Testis (tissue), 2 donors: ENCODE measurements at regions not wholly inside any gene's neighbourhood (a gene's known extent, or its start where the extent isn't known, plus 50 kb on each side); places are given as distances from the start of the nearest gene placed in this dataset.

Experiments
- DNase-seq: peaks from one replicate; pipeline ENCODE4 v3.0.0-alpha.2; 2019
- H3K27ac ChIP-seq, 2 donors: fragments of 200-600 bp; sonication (generic); one replicate each; pipeline ENCODE4 v1.5.1; 2019
- H3K27me3 ChIP-seq: fragments of 200-600 bp; sonication (generic); one replicate; pipeline ENCODE4 v1.5.1; 2019
- H3K36me3 ChIP-seq: fragments of 200-600 bp; sonication (generic); one replicate; pipeline ENCODE4 v1.5.1; 2017; ENCODE audit warnings: low read depth; ENCODE audit errors: missing control alignments
- H3K4me1 ChIP-seq: fragments of 200-600 bp; sonication (generic); one replicate; pipeline ENCODE4 v1.5.1; 2019
- H3K4me3 ChIP-seq, 2 donors: fragments of 200-600 bp; sonication (generic); one replicate each; pipeline ENCODE4 v1.5.1; 2017 to 2019
- H3K9me3 ChIP-seq: fragments of 200-600 bp; sonication (generic); one replicate; pipeline ENCODE4 v1.5.1; 2017
- CTCF ChIP-seq, 3 experiments: fragments of 450-650 bp in 2 of 3; fragments of 200-600 bp in 1 of 3; sonication (generic) in 1 of 3; IDR thresholded peaks; one replicate each; pipeline ENCODE4 v1.5.1; 2016 to 2019; ENCODE audit warnings: antibody characterized with exemption in 3 of 3, mild to moderate bottlenecking in 2 of 3, moderate library complexity in 1 of 3
- POLR2A ChIP-seq: fragments of 450-650 bp; IDR thresholded peaks from one replicate; pipeline ENCODE4 v1.6.1; 2017; ENCODE audit warnings: antibody characterized with exemption, mild to moderate bottlenecking, moderate library complexity
- WGBS, 2 donors: methylation state at CpG; one replicate each; pipeline ENCODE4 v1.1.5; 2018; 5-methylcytosine and 5-hydroxymethylcytosine counted together
- intact Hi-C: fragments of 100-400 bp; cut with DNase I; formaldehyde crosslinking; loops from one replicate; pipeline ENCODE4 v1.15.1; 2023; ENCODE audit warnings: low total_unique reads

- TF ChIP-seq CTCF (IDR thresholded peaks at IDR 0.05) (no peak), POLR2A (no peak)
- intact Hi-C loops, result no loop called here
- DNase-seq, result peak; percentile 54
- Histone ChIP-seq H3K9me3 (no peaks in the 10 kb centered on the region), H3K27me3 (no peaks in the 10 kb centered on the region), H3K27ac (peak overlapping the region; percentile 14 to 47), H3K4me3 (no peak overlapping the region), H3K36me3 (no peaks in the 10 kb centered on the region), H3K4me1 (peaks cover 6% of the 10 kb centered on the region)
- 33 to 35% methylated on average over 14 of the region's 14 CpGs for WGBS, 2 donors
Observed at GRCh38 chr13:33611121-33611805, 206.7 kb upstream of the RFC3 start.

GRCh38 chr13:33612641-33613638, 205.0 kb upstream of the RFC3 start:
- H3K9me3 ChIP-seq, result no peaks in the 10 kb centered on the region
- no peaks in the 10 kb centered on the region for H3K36me3 ChIP-seq
- 90 to 93% methylated on average over 4 of the region's 4 CpGs for whole genome bisulfite sequencing, 2 donors
- peaks cover 6% of the 10 kb centered on the region for H3K4me1 ChIP-seq
- no peak for TF ChIP-seq POLR2A
- no peak for TF ChIP-seq CTCF (IDR thresholded peaks at IDR 0.05)
- no peak overlapping the region for H3K4me3 ChIP-seq
- no peak overlapping the region for H3K27ac ChIP-seq
- intact Hi-C loops, result no loop called here
- no peak for DNase-seq
- no peaks in the 10 kb centered on the region for H3K27me3 ChIP-seq

GRCh38 chr13:33615436-33615835, 202.5 kb upstream of the RFC3 start:
- no peaks in the 10 kb centered on the region for H3K27me3 ChIP-seq
- no peaks in the 10 kb centered on the region for H3K9me3 ChIP-seq
- H3K36me3 ChIP-seq, result no peaks in the 10 kb centered on the region
- no peak overlapping the region for H3K27ac ChIP-seq
- no peak overlapping the region for H3K4me3 ChIP-seq
- 68 to 83% methylated on average over 2 of the region's 2 CpGs for WGBS, 2 donors
- no peak for DNase-seq
- H3K4me1 ChIP-seq, result peaks cover 6% of the 10 kb centered on the region
- intact Hi-C loops, result no loop called here
- TF ChIP-seq CTCF (IDR thresholded peaks at IDR 0.05), result no peak
- TF ChIP-seq POLR2A, result no peak

- intact Hi-C loops, result no loop called here
- Histone ChIP-seq H3K27ac (no peak overlapping the region), H3K9me3 (no peaks in the 10 kb centered on the region), H3K36me3 (no peaks in the 10 kb centered on the region), H3K27me3 (no peaks in the 10 kb centered on the region), H3K4me1 (peaks cover 5% of the 10 kb centered on the region), H3K4me3 (no peak overlapping the region)
- TF ChIP-seq POLR2A (no peak), CTCF (IDR thresholded peaks at IDR 0.05) (no peak)
- DNase-seq, result no peak
- 91 to 98% methylated on average over 2 of the region's 2 CpGs for WGBS, 2 donors
Observed at GRCh38 chr13:33616130-33616529, 201.8 kb upstream of the RFC3 start.
